Hepatocyte (in vitro differentiated cells): ENCODE measurements at regions not wholly inside any gene's neighbourhood (a gene's known extent, or its start where the extent isn't known, plus 50 kb on each side); places are given as distances from the start of the nearest gene placed in this dataset.

Experiments used
- DNase-seq: peaks from one replicate; pipeline ENCODE4 v3.0.0-alpha.2; 2016; ENCODE audit warnings: low spot score
- H2AFZ ChIP-seq: fragments of 200-600 bp; sonication (generic); 2 replicates; pipeline ENCODE4 v1.6.0; 2016; ENCODE audit warnings: antibody characterized with exemption, mild to moderate bottlenecking
- H3K27ac ChIP-seq: fragments of 200-600 bp; sonication (generic); 2 replicates; pipeline ENCODE4 v1.5.1; 2016; ENCODE audit warnings: mild to moderate bottlenecking
- H3K27me3 ChIP-seq: fragments of 200-600 bp; sonication (generic); 2 replicates; pipeline ENCODE4 v1.6.1; 2016
- H3K36me3 ChIP-seq: fragments of 200-600 bp; sonication (generic); replicated peaks from 2 replicates; pipeline ENCODE4 v1.5.1; 2016; ENCODE audit warnings: low read depth; ENCODE audit not compliant: insufficient read depth
- H3K4me1 ChIP-seq: fragments of 200-600 bp; sonication (generic); 2 replicates; pipeline ENCODE4 v1.5.1; 2016; ENCODE audit warnings: mild to moderate bottlenecking, moderate library complexity; ENCODE audit not compliant: insufficient read depth
- H3K4me2 ChIP-seq: fragments of 200-600 bp; sonication (generic); 2 replicates; pipeline ENCODE4 v1.6.0; 2016
- H3K4me3 ChIP-seq: fragments of 200-600 bp; sonication (generic); 2 replicates; pipeline ENCODE4 v1.5.1; 2016; ENCODE audit warnings: mild to moderate bottlenecking
- H3K79me2 ChIP-seq: fragments of 200-600 bp; sonication (generic); 2 replicates; pipeline ENCODE4 v1.6.0; 2017; ENCODE audit warnings: mild to moderate bottlenecking
- H3K9me2 ChIP-seq: fragments of 200-600 bp; sonication (generic); replicated peaks from 2 replicates; pipeline ENCODE4 v1.6.0; 2017; ENCODE audit warnings: mild to moderate bottlenecking; ENCODE audit not compliant: insufficient read depth
- H3K9me3 ChIP-seq: fragments of 200-600 bp; sonication (generic); 2 replicates; pipeline ENCODE4 v1.5.1; 2016; ENCODE audit warnings: low read depth, mild to moderate bottlenecking
- H4K20me1 ChIP-seq: fragments of 200-600 bp; sonication (generic); 2 replicates; pipeline ENCODE4 v1.6.0; 2016; ENCODE audit warnings: mild to moderate bottlenecking; ENCODE audit not compliant: insufficient read depth, poor library complexity, severe bottlenecking
- EZH2 ChIP-seq: fragments of 200-600 bp; sonication (generic); IDR thresholded peaks from 2 replicates; pipeline ENCODE4 v1.6.1; 2016; ENCODE audit warnings: antibody characterized with exemption, mild to moderate bottlenecking, borderline replicate concordance
- EZH2phosphoT487 ChIP-seq: fragments of 200-600 bp; sonication (generic); IDR thresholded peaks from one replicate; pipeline ENCODE4 v1.6.1; 2018; ENCODE audit warnings: antibody characterized with exemption, mild to moderate bottlenecking, low read depth, moderate library complexity; ENCODE audit not compliant: unreplicated experiment, severe bottlenecking
- WGBS: methylation state at CpG from one replicate; pipeline ENCODE4 v1.1.6; 2016; ENCODE audit warnings: low lambda C conversion rate; ENCODE audit errors: missing lambda C conversion rate; 5-methylcytosine and 5-hydroxymethylcytosine counted together
- TF ChIP-seq, protein P1 (sequence below): fragments of 200-600 bp; sonication (generic); IDR thresholded peaks from 2 replicates; pipeline ENCODE4 v1.5.1; 2016; ENCODE audit warnings: antibody characterized with exemption, mild to moderate bottlenecking; ENCODE audit not compliant: poor library complexity

DNA sequence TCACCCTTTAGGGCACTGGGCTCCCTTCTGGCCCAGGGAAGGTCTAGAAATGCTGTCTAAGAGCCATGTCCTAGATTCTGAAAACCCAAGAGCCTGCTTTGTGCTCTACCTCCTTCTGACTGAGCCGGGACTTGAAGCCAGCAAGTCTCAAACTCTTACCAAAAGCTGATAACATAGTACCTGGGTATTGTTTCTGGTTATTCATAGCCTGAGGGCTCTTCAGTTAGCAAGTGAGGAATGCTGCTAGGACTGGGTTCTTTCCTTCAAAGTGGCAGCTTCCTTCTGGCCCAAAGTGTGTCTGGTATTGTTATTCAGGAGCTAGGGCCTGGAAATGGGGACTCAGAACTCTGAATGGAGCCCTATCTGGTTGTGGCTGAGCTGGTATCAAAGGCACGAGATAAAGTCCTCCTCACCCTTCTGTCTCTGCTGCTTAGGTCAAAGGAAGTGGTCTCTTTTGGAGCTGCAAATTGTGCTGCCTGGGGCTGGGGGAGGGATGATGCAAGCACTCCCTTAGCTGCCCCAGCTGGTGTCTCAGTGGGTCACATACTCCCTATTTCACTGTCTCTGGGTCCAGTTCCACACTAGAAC, 696.0 kb upstream of the CCDC179 start:
- no peak for DNase-seq
- Histone ChIP-seq H4K20me1 (no peaks in the 10 kb centered on the region), H3K27me3 (no peaks in the 10 kb centered on the region), H3K4me1 (no peaks in the 10 kb centered on the region), H3K4me2 (no peak overlapping the region), H3K9me2 (no peaks in the 10 kb centered on the region), H3K79me2 (no peaks in the 10 kb centered on the region), H3K36me3 (no peaks in the 10 kb centered on the region), H3K27ac (no peak overlapping the region), H2AFZ (no peak overlapping the region), H3K4me3 (no peak overlapping the region), H3K9me3 (no peaks in the 10 kb centered on the region)
- 75% methylated on average over 2 of the region's 2 CpGs for WGBS
- TF ChIP-seq EZH2 (no peak), EZH2phosphoT487 (no peak)
- TF ChIP-seq, protein P1, sequence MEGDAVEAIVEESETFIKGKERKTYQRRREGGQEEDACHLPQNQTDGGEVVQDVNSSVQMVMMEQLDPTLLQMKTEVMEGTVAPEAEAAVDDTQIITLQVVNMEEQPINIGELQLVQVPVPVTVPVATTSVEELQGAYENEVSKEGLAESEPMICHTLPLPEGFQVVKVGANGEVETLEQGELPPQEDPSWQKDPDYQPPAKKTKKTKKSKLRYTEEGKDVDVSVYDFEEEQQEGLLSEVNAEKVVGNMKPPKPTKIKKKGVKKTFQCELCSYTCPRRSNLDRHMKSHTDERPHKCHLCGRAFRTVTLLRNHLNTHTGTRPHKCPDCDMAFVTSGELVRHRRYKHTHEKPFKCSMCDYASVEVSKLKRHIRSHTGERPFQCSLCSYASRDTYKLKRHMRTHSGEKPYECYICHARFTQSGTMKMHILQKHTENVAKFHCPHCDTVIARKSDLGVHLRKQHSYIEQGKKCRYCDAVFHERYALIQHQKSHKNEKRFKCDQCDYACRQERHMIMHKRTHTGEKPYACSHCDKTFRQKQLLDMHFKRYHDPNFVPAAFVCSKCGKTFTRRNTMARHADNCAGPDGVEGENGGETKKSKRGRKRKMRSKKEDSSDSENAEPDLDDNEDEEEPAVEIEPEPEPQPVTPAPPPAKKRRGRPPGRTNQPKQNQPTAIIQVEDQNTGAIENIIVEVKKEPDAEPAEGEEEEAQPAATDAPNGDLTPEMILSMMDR = no peak

GRCh38 chr11:23563591-23563990, 703.3 kb upstream of the CCDC179 start:
- Histone ChIP-seq H3K27me3 (no peaks in the 10 kb centered on the region), H3K4me3 (no peak overlapping the region), H3K36me3 (no peaks in the 10 kb centered on the region), H3K27ac (no peak overlapping the region), H3K4me2 (no peak overlapping the region), H4K20me1 (no peaks in the 10 kb centered on the region), H3K4me1 (no peaks in the 10 kb centered on the region), H3K79me2 (no peaks in the 10 kb centered on the region), H3K9me2 (no peaks in the 10 kb centered on the region), H3K9me3 (no peaks in the 10 kb centered on the region), H2AFZ (no peak overlapping the region)
- DNase-seq = no peak
- TF ChIP-seq, protein P1 = no peak
- TF ChIP-seq EZH2phosphoT487 (no peak), EZH2 (no peak)

DNA sequence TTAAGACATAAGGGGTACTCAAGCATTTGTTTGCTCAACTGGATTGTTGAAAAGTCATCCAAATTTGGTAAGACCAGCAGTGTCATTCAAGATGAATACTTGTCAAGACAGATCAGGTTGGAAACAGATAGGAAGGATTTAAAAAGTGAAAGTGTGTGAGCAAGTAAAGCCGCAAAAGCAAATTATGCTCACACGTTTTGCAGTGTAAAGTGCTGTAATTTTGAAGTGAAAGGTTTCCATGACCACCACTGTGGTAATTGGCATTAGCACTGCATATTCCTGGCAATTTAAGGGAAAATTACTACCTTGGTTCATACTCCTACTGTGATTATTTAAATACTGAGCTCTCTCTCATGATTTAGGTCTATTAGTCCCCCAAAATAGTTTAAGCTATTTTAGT, 704.1 kb upstream of the CCDC179 start:
- no peak for DNase-seq
- Histone ChIP-seq H2AFZ (no peak overlapping the region), H3K4me3 (no peak overlapping the region), H3K4me1 (no peaks in the 10 kb centered on the region), H3K9me3 (no peaks in the 10 kb centered on the region), H4K20me1 (no peaks in the 10 kb centered on the region), H3K9me2 (no peaks in the 10 kb centered on the region), H3K36me3 (no peaks in the 10 kb centered on the region), H3K27ac (no peak overlapping the region), H3K4me2 (no peak overlapping the region), H3K27me3 (no peaks in the 10 kb centered on the region), H3K79me2 (no peaks in the 10 kb centered on the region)
- TF ChIP-seq EZH2 (no peak), EZH2phosphoT487 (no peak)
- TF ChIP-seq, protein P1 = no peak
- WGBS = 81% methylated on average over 2 of the region's 2 CpGs

- no peaks in the 10 kb centered on the region for H3K9me3 ChIP-seq
- no peak overlapping the region for H3K4me3 ChIP-seq
- TF ChIP-seq, protein P1 = no peak
- no peak for TF ChIP-seq EZH2phosphoT487
- no peak for TF ChIP-seq EZH2
- H2AFZ ChIP-seq = no peak overlapping the region
- no peaks in the 10 kb centered on the region for H3K36me3 ChIP-seq
- H3K4me2 ChIP-seq = no peak overlapping the region
- H3K4me1 ChIP-seq = no peaks in the 10 kb centered on the region
- 95% methylated on average over 1 of the region's 1 CpG for WGBS
- no peaks in the 10 kb centered on the region for H3K27me3 ChIP-seq
- no peak for DNase-seq
- H4K20me1 ChIP-seq = no peaks in the 10 kb centered on the region
- no peak overlapping the region for H3K27ac ChIP-seq
- no peaks in the 10 kb centered on the region for H3K9me2 ChIP-seq
- H3K79me2 ChIP-seq = no peaks in the 10 kb centered on the region
Observed at GRCh38 chr11:23569134-23569533, 708.9 kb upstream of the CCDC179 start.
